Neural progenitor cell (in vitro differentiated cells): ENCODE measurements at regions not wholly inside any gene's neighbourhood (a gene's known extent, or its start where the extent isn't known, plus 50 kb on each side); places are given as distances from the start of the nearest gene placed in this dataset.

Experiments used
- EZH2 ChIP-seq: fragments of 200-600 bp; sonication (generic); IDR thresholded peaks from 2 replicates; pipeline ENCODE4 v1.6.1; 2017; ENCODE audit warnings: antibody characterized with exemption, mild to moderate bottlenecking, moderate library complexity
- TF ChIP-seq, protein P1 (sequence below): fragments of 200-600 bp; sonication (generic); IDR thresholded peaks from 2 replicates; pipeline ENCODE4 v1.5.1; 2017; ENCODE audit warnings: antibody characterized with exemption, mild to moderate bottlenecking

DNA sequence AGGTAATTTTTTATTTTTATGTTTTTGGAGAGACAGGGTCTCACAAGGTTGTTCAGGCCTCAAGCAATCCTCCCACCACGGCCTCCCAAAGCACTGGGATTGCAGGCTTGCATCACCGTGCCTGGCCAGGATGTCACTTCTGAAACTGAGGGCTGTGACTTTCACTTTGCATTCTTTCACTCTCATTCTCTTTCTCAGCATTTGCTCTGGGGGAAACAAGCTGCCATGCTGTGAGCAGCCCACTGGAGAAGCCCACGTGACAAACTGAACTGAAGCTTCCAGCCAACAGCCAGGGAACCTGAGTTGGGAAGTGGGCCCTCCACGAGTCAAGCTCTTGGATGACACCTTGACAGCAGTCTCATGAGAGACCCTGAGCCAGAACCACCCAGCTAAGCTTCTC lies 109.4 kb downstream of the C5orf15 start:
- TF ChIP-seq EZH2 = no peak
- TF ChIP-seq, protein P1, sequence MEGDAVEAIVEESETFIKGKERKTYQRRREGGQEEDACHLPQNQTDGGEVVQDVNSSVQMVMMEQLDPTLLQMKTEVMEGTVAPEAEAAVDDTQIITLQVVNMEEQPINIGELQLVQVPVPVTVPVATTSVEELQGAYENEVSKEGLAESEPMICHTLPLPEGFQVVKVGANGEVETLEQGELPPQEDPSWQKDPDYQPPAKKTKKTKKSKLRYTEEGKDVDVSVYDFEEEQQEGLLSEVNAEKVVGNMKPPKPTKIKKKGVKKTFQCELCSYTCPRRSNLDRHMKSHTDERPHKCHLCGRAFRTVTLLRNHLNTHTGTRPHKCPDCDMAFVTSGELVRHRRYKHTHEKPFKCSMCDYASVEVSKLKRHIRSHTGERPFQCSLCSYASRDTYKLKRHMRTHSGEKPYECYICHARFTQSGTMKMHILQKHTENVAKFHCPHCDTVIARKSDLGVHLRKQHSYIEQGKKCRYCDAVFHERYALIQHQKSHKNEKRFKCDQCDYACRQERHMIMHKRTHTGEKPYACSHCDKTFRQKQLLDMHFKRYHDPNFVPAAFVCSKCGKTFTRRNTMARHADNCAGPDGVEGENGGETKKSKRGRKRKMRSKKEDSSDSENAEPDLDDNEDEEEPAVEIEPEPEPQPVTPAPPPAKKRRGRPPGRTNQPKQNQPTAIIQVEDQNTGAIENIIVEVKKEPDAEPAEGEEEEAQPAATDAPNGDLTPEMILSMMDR = no peak
